GM23248 (cell line): ENCODE measurements at regions not wholly inside any gene's neighbourhood (a gene's known extent, or its start where the extent isn't known, plus 50 kb on each side); places are given as distances from the start of the nearest gene placed in this dataset.

Source experiments
- DNase-seq: peaks from one replicate; pipeline ENCODE4 v3.0.0-alpha.2; 2015
- H2AFZ ChIP-seq: fragments of 200-600 bp; sonication (generic); 2 replicates; pipeline ENCODE4 v1.6.1; 2016; ENCODE audit warnings: antibody characterized with exemption
- H3F3A ChIP-seq: fragments of 200-600 bp; sonication (generic); 2 replicates; pipeline ENCODE4 v1.6.1; 2016; ENCODE audit warnings: mild to moderate bottlenecking, antibody characterized with exemption, mixed run types; ENCODE audit not compliant: insufficient read depth
- H3K27ac ChIP-seq: fragments of 200-600 bp; sonication (generic); 2 replicates; pipeline ENCODE4 v1.5.1; 2016; ENCODE audit warnings: mild to moderate bottlenecking
- H3K27me3 ChIP-seq: fragments of 200-600 bp; sonication (generic); replicated peaks from 2 replicates; pipeline ENCODE4 v1.6.1; 2016; ENCODE audit warnings: mild to moderate bottlenecking; ENCODE audit not compliant: insufficient read depth
- H3K36me3 ChIP-seq: fragments of 200-600 bp; sonication (generic); 2 replicates; pipeline ENCODE4 v1.6.1; 2016; ENCODE audit warnings: low read depth, mild to moderate bottlenecking
- H3K4me1 ChIP-seq: fragments of 200-600 bp; sonication (generic); 2 replicates; pipeline ENCODE4 v1.6.1; 2016; ENCODE audit warnings: mild to moderate bottlenecking; ENCODE audit not compliant: insufficient read depth
- H3K4me2 ChIP-seq: fragments of 200-600 bp; sonication (generic); one replicate; pipeline ENCODE4 v1.6.1; 2016; ENCODE audit warnings: mild to moderate bottlenecking; ENCODE audit not compliant: unreplicated experiment
- H3K4me3 ChIP-seq: fragments of 200-600 bp; sonication (generic); 2 replicates; pipeline ENCODE4 v1.5.1; 2016; ENCODE audit warnings: mild to moderate bottlenecking
- H3K79me2 ChIP-seq: fragments of 200-600 bp; sonication (generic); 2 replicates; pipeline ENCODE4 v1.6.1; 2016; ENCODE audit warnings: mild to moderate bottlenecking; ENCODE audit not compliant: insufficient read depth
- H3K9ac ChIP-seq: fragments of 200-600 bp; sonication (generic); 2 replicates; pipeline ENCODE4 v1.6.1; 2016; ENCODE audit warnings: mild to moderate bottlenecking
- H3K9me2 ChIP-seq: fragments of 200-600 bp; sonication (generic); 2 replicates; pipeline ENCODE4 v1.6.1; 2016; ENCODE audit warnings: mixed run types, mild to moderate bottlenecking, moderate library complexity; ENCODE audit not compliant: insufficient read depth
- H3K9me3 ChIP-seq: fragments of 200-600 bp; sonication (generic); one replicate; pipeline ENCODE4 v1.6.1; 2017; ENCODE audit warnings: low read depth
- H4K20me1 ChIP-seq: fragments of 200-600 bp; sonication (generic); 2 replicates; pipeline ENCODE4 v1.6.0; 2016; ENCODE audit not compliant: insufficient read depth
- EZH2 ChIP-seq: fragments of 200-600 bp; sonication (generic); IDR thresholded peaks from 2 replicates; pipeline ENCODE4 v1.6.1; 2018; ENCODE audit warnings: antibody characterized with exemption, mild to moderate bottlenecking; ENCODE audit not compliant: insufficient read depth, poor library complexity, severe bottlenecking
- EZH2phosphoT487 ChIP-seq: fragments of 200-600 bp; sonication (generic); IDR thresholded peaks from 2 replicates; pipeline ENCODE4 v1.6.1; 2018; ENCODE audit warnings: antibody characterized with exemption, moderate library complexity, mild to moderate bottlenecking, low read depth; ENCODE audit not compliant: insufficient read depth
- WGBS, 2 experiments: methylation state at CpG; one replicate each; pipeline ENCODE4 v1.1.6; 2015 to 2017; ENCODE audit warnings: low lambda C conversion rate in 2 of 2, low coverage in 1 of 2; ENCODE audit errors: missing lambda C conversion rate in 2 of 2; 5-methylcytosine and 5-hydroxymethylcytosine counted together
- in situ Hi-C: fragments of 300-500 bp; cut with MboI; formaldehyde crosslinking; loops from 2 replicates; pipeline ENCODE4 v1.15.0; 2020

DNA sequence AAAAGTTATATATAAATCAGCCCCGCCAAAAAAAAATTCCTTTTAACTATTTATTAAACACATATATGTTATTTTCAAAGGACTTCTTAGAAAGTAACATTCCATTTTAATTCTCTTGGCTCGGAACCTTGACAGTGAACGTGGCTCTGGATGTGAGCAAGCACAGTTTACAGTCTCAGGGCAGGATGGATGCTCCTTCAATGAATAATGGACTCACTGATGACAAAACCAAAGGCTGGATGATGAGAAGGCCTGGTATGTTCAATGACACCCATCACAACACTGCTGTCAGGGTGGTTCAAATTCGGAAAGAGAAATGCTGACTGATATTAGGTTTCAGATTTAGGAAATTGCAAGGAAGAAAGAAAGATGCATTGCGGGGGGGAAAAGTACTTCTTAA is 148.8 kb downstream of the SIPA1L2 start:
- Histone ChIP-seq H4K20me1 (no peaks in the 10 kb centered on the region), H3K4me2 (no peak overlapping the region), H3K4me3 (no peak overlapping the region), H3K9me3 (no peaks in the 10 kb centered on the region), H3K4me1 (peaks cover 30% of the 10 kb centered on the region), H3K27me3 (no peaks in the 10 kb centered on the region), H3K9me2 (no peaks in the 10 kb centered on the region), H3K9ac (no peak overlapping the region), H3K36me3 (no peaks in the 10 kb centered on the region), H2AFZ (no peak overlapping the region), H3F3A (peaks cover 22% of the 10 kb centered on the region; the same call in 1 of the 2 replicates), H3K79me2 (no peaks in the 10 kb centered on the region), H3K27ac (no peak overlapping the region)
- in situ Hi-C loops = no loop called here
- no peak for TF ChIP-seq EZH2
- no peak for TF ChIP-seq EZH2phosphoT487
- 58 to 62% methylated on average over 5 of the region's 5 CpGs for WGBS, 2 experiments
- DNase-seq = peak; percentile 65

DNA sequence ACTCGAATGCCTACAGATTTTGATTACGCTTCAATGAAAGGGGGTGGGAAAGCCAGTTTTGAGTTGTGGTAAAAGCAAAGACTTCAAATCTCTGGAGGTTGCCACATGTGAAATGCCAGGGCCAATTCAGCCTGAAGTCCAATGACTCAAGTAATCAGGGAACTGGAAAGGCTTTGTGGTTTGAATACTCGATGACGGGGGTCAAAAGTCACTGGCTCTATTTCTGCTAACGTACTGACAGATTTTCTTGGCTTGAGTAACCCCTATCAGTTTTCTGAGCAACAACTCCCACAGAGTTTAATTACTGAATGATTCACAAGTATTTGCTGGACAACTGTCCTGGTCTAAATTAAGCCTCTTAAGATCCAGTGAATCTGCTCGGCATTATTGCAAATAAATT is 152.2 kb downstream of the SIPA1L2 start:
- Histone ChIP-seq H3K4me1 (peaks cover 40% of the 10 kb centered on the region), H3K27ac (peak overlapping the region; percentile 48), H3K27me3 (no peaks in the 10 kb centered on the region), H3K9me2 (no peaks in the 10 kb centered on the region), H3F3A (peaks cover 38% of the 10 kb centered on the region), H3K9ac (no peak overlapping the region), H3K9me3 (no peaks in the 10 kb centered on the region), H3K4me2 (peak overlapping the region; percentile 45), H2AFZ (no peak overlapping the region), H4K20me1 (no peaks in the 10 kb centered on the region), H3K79me2 (no peaks in the 10 kb centered on the region), H3K36me3 (no peaks in the 10 kb centered on the region), H3K4me3 (0 out of 2 replicates have a peak overlapping the region, but pooled peaks have one; percentile 9)
- peak; percentile 95 for DNase-seq
- WGBS, 2 experiments = 3 to 9% methylated on average over 6 of the region's 6 CpGs
- in situ Hi-C loops = no loop called here
- TF ChIP-seq EZH2phosphoT487 (peak; percentile 91), EZH2 (no peak)

DNA sequence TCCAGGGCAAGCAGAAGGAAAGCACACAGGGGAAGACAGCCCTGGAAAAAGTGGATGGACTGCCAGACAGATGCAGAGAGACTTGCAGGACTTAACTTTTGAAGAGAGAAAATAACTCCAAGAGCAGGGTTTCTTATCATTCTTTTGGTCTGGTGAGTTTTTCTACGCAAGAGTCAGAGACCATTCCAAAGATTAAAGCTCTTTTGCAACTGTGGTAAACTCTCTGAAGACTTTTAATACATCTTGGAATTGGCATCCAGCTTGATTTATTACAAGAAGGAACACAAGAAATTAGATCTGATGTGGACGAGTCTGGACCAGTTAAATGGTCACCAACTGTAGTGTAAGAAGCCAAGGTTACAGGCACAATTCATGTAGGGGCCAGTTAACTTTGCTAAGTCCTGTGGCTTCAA is 153.4 kb downstream of the SIPA1L2 start:
- in situ Hi-C loops = no loop called here
- no peaks in the 10 kb centered on the region for H3K27me3 ChIP-seq
- 84 to 86% methylated on average over 2 of the region's 2 CpGs for WGBS, 2 experiments
- H3F3A ChIP-seq = peaks cover 48% of the 10 kb centered on the region
- no peaks in the 10 kb centered on the region for H3K9me2 ChIP-seq
- H3K4me1 ChIP-seq = peaks cover 49% of the 10 kb centered on the region
- no peak overlapping the region for H3K27ac ChIP-seq
- H3K4me2 ChIP-seq = peak overlapping the region; percentile 45
- H3K79me2 ChIP-seq = no peaks in the 10 kb centered on the region
- no peaks in the 10 kb centered on the region for H3K9me3 ChIP-seq
- TF ChIP-seq EZH2phosphoT487 (no peak), EZH2 (no peak)
- DNase-seq = peak; percentile 12
- H4K20me1 ChIP-seq = no peaks in the 10 kb centered on the region
- H3K4me3 ChIP-seq = no peak overlapping the region
- H3K9ac ChIP-seq = no peak overlapping the region
- no peak overlapping the region for H2AFZ ChIP-seq
- no peaks in the 10 kb centered on the region for H3K36me3 ChIP-seq

DNA sequence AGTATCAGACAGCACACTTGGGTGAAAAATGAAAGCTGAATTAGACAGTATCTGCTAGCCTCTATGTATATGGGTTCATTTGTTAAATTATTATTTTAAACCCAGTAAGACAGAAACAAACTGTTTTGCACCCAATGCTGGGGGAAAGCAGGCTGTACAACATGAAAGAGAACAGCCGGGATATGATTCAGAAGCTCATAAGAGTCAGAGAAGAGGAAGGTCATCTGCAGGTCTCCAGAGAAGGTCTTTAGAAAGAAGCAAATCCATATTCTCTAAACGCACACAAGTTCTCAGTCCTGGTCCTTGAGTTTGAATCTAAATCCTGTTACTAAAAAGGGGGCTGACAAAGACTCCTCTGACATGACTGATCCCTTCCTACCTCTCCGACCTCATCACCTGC is 155.1 kb downstream of the SIPA1L2 start:
- in situ Hi-C loops = no loop called here
- Histone ChIP-seq H3K4me3 (no peak overlapping the region), H3K4me1 (peaks cover 40% of the 10 kb centered on the region), H3K9ac (no peak overlapping the region), H3K4me2 (no peak overlapping the region), H3K9me2 (no peaks in the 10 kb centered on the region), H3K9me3 (no peaks in the 10 kb centered on the region), H4K20me1 (no peaks in the 10 kb centered on the region), H3K36me3 (no peaks in the 10 kb centered on the region), H2AFZ (no peak overlapping the region), H3K27ac (no peak overlapping the region), H3K27me3 (no peaks in the 10 kb centered on the region), H3K79me2 (no peaks in the 10 kb centered on the region), H3F3A (peaks cover 48% of the 10 kb centered on the region)
- TF ChIP-seq EZH2 (no peak), EZH2phosphoT487 (no peak)
- WGBS, 2 experiments = 84 to 89% methylated on average over 3 of the region's 3 CpGs
- DNase-seq = peak; percentile 47

DNA sequence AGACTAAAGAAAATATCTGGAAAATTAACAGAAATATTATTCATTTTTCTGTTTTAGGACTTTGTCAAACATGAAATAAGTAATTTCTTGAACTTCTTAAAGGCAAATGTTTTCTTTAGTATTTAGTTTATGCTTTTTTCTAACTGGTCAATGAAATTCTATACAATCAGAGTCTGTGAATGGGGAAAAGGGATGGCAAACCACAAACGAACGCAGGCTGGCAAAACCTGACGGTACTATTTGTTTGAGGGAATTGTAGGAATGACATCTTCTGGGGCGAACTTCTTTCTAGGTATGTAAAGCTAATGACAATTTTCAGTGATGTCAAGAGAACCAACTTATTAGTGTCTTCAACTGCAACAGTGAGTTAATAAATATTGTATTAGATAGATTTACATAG is 156.0 kb downstream of the SIPA1L2 start:
- Histone ChIP-seq H3F3A (peaks cover 48% of the 10 kb centered on the region), H2AFZ (no peak overlapping the region), H3K9ac (no peak overlapping the region), H3K27ac (0 out of 2 replicates have a peak overlapping the region, but pooled peaks have one; percentile 59), H3K27me3 (no peaks in the 10 kb centered on the region), H3K9me3 (no peaks in the 10 kb centered on the region), H3K4me3 (no peak overlapping the region), H3K79me2 (no peaks in the 10 kb centered on the region), H4K20me1 (no peaks in the 10 kb centered on the region), H3K36me3 (no peaks in the 10 kb centered on the region), H3K4me2 (peak overlapping the region; percentile 43), H3K4me1 (peaks cover 40% of the 10 kb centered on the region), H3K9me2 (no peaks in the 10 kb centered on the region)
- no peak for TF ChIP-seq EZH2phosphoT487
- no peak for TF ChIP-seq EZH2
- 95 to 96% methylated on average over 4 of the region's 4 CpGs for WGBS, 2 experiments
- no peak for DNase-seq
- in situ Hi-C loops = no loop called here
